ENCODE measurements at regions not wholly inside any gene's neighbourhood (a gene's known extent, or its start where the extent isn't known, plus 50 kb on each side); places are given as distances from the start of the nearest gene placed in this dataset.

GRCh38 chr2:80822999-80823398 is 518.4 kb upstream of the LRRTM1 start:
- Histone ChIP-seq H3K9ac (ENCODE audit: low read depth in 2 of 2, low read length in 2 of 2) (no peak overlapping the region), H3K9me3 (no peaks in the 10 kb centered on the region), H3K4me3 (no peak overlapping the region), H3K27me3 (no peaks in the 10 kb centered on the region), H3K36me3 (no peaks in the 10 kb centered on the region), H3K4me1 (no peaks in the 10 kb centered on the region), H3K27ac (no peak overlapping the region)
- TF ChIP-seq CTCF (IDR thresholded peaks at IDR 0.05) = no peak
- intact Hi-C loops (cut with DNase I) = no loop called here
- DNase-seq = no peak

- intact Hi-C loops (cut with DNase I) = no loop called here
- H3K9ac ChIP-seq (ENCODE audit: low read depth in 2 of 2, low read length in 2 of 2) = no peak overlapping the region
- H3K9me3 ChIP-seq = no peaks in the 10 kb centered on the region
- H3K4me3 ChIP-seq = no peak overlapping the region
- no peak for DNase-seq
- H3K4me1 ChIP-seq = no peaks in the 10 kb centered on the region
- no peak overlapping the region for H3K27ac ChIP-seq
- no peaks in the 10 kb centered on the region for H3K36me3 ChIP-seq
- TF ChIP-seq CTCF (IDR thresholded peaks at IDR 0.05) = no peak
- H3K27me3 ChIP-seq = no peaks in the 10 kb centered on the region
Measured at GRCh38 chr2:80815259-80815658, 510.7 kb upstream of the LRRTM1 start.

GRCh38 chr2:80786584-80786983 is 482.0 kb upstream of the LRRTM1 start:
- H3K27ac ChIP-seq = no peak overlapping the region
- intact Hi-C loops (cut with DNase I) = no loop called here
- H3K4me3 ChIP-seq = no peak overlapping the region
- no peak for TF ChIP-seq CTCF (IDR thresholded peaks at IDR 0.05)
- H3K9ac ChIP-seq (ENCODE audit: low read depth in 2 of 2, low read length in 2 of 2) = no peak overlapping the region
- no peaks in the 10 kb centered on the region for H3K4me1 ChIP-seq
- no peaks in the 10 kb centered on the region for H3K9me3 ChIP-seq
- no peaks in the 10 kb centered on the region for H3K36me3 ChIP-seq
- H3K27me3 ChIP-seq = no peaks in the 10 kb centered on the region
- DNase-seq = no peak

GRCh38 chr2:80778704-80779103 is 474.2 kb upstream of the LRRTM1 start:
- no peak for DNase-seq
- Histone ChIP-seq H3K36me3 (no peaks in the 10 kb centered on the region), H3K4me1 (no peaks in the 10 kb centered on the region), H3K27ac (no peak overlapping the region), H3K9me3 (no peaks in the 10 kb centered on the region), H3K27me3 (no peaks in the 10 kb centered on the region), H3K9ac (ENCODE audit: low read depth in 2 of 2, low read length in 2 of 2) (no peak overlapping the region), H3K4me3 (no peak overlapping the region)
- no peak for TF ChIP-seq CTCF (IDR thresholded peaks at IDR 0.05)
- intact Hi-C loops (cut with DNase I) = no loop called here

- DNase-seq = no peak
- Histone ChIP-seq H3K27me3 (no peaks in the 10 kb centered on the region), H3K9ac (ENCODE audit: low read depth in 2 of 2, low read length in 2 of 2) (no peak overlapping the region), H3K4me3 (no peak overlapping the region), H3K4me1 (no peaks in the 10 kb centered on the region), H3K27ac (no peak overlapping the region), H3K36me3 (no peaks in the 10 kb centered on the region), H3K9me3 (no peaks in the 10 kb centered on the region)
- TF ChIP-seq CTCF (IDR thresholded peaks at IDR 0.05) = no peak
- intact Hi-C loops (cut with DNase I) = no loop called here
Measured at GRCh38 chr2:80748592-80748991, 444.0 kb upstream of the LRRTM1 start.

- Histone ChIP-seq H3K36me3 (no peaks in the 10 kb centered on the region), H3K27ac (no peak overlapping the region), H3K27me3 (no peaks in the 10 kb centered on the region), H3K4me1 (no peaks in the 10 kb centered on the region), H3K9me3 (no peaks in the 10 kb centered on the region), H3K4me3 (no peak overlapping the region), H3K9ac (ENCODE audit: low read depth in 2 of 2, low read length in 2 of 2) (no peak overlapping the region)
- no peak for TF ChIP-seq CTCF (IDR thresholded peaks at IDR 0.05)
- intact Hi-C loops (cut with DNase I) = no loop called here
- DNase-seq = no peak
Measured at GRCh38 chr2:80737047-80737446, 432.5 kb upstream of the LRRTM1 start.
